Ovary (tissue), 3 donors: ENCODE measurements at regions not wholly inside any gene's neighbourhood (a gene's known extent, or its start where the extent isn't known, plus 50 kb on each side); places are given as distances from the start of the nearest gene placed in this dataset.

Experiments used
- EP300 ChIP-seq: sonication (generic); formaldehyde crosslinking; IDR thresholded peaks from one replicate; pipeline ENCODE4 v1.6.1; 2017; ENCODE audit warnings: antibody characterized with exemption
- POLR2A ChIP-seq: fragments of 450-650 bp; IDR thresholded peaks from one replicate; pipeline ENCODE4 v1.6.1; 2017; ENCODE audit warnings: antibody characterized with exemption, mild to moderate bottlenecking, moderate library complexity
- TF ChIP-seq, protein P1 (sequence below), 3 donors: fragments of 450-650 bp in 2 of 3; fragments of 200-600 bp in 1 of 3; IDR thresholded peaks; one replicate each; pipeline versions ENCODE4 v1.5.1 to v1.8.0; 2016 to 2022; ENCODE audit warnings: antibody characterized with exemption in 3 of 3, mild to moderate bottlenecking in 1 of 3
- donor health status: DM: no; HTN: no; CAD: no.

DNA sequence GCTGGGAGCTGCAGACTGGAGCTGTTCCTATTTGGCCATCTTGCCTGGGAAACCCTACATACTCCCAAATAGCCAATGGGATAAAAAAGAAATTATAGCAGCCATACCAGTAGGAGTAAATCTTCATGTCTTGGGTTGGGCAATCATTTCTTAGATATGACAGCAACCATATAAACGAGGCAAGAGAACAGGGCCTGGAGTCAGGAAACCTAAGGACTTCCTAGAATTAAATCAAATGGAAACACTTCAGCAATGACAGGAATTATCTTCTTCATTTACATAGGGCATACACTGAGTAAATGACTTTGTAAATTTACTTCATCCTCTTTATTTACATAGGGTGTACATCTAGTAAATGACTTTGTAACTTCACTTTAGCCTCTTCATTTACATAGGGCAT lies 286.6 kb upstream of the POGK start:
- TF ChIP-seq POLR2A, result no peak
- TF ChIP-seq, protein P1, sequence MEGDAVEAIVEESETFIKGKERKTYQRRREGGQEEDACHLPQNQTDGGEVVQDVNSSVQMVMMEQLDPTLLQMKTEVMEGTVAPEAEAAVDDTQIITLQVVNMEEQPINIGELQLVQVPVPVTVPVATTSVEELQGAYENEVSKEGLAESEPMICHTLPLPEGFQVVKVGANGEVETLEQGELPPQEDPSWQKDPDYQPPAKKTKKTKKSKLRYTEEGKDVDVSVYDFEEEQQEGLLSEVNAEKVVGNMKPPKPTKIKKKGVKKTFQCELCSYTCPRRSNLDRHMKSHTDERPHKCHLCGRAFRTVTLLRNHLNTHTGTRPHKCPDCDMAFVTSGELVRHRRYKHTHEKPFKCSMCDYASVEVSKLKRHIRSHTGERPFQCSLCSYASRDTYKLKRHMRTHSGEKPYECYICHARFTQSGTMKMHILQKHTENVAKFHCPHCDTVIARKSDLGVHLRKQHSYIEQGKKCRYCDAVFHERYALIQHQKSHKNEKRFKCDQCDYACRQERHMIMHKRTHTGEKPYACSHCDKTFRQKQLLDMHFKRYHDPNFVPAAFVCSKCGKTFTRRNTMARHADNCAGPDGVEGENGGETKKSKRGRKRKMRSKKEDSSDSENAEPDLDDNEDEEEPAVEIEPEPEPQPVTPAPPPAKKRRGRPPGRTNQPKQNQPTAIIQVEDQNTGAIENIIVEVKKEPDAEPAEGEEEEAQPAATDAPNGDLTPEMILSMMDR (IDR thresholded peaks at IDR 0.05), result no peak
- no peak for TF ChIP-seq EP300
